NCI-H2081 treated with DMSO at 0.1 percent for 48 hours (cell line): ENCODE measurements at regions not wholly inside any gene's neighbourhood (a gene's known extent, or its start where the extent isn't known, plus 50 kb on each side); places are given as distances from the start of the nearest gene placed in this dataset.
"Not testable (repeated sequence)": the region's sequence is repeated elsewhere in the genome, so short reads cannot be mapped to it uniquely, and the experiment has no call there.

Experiments used
- DNase-seq: peaks from one replicate; lab custom pipeline; 2025; lab: John Stamatoyannopoulos, UW

- DNase-seq, result no peak
Observed at GRCh38 chr4:64014647-64015046, 394.6 kb downstream of the TECRL start.

- no peak for DNase-seq
Observed at GRCh38 chr4:64001229-64001898, 407.9 kb downstream of the TECRL start.

GRCh38 chr4:64000241-64000640, 409.0 kb downstream of the TECRL start:
- DNase-seq, result no peak

- no peak for DNase-seq
Observed at GRCh38 chr4:63986253-63986652, 423.0 kb downstream of the TECRL start.

- DNase-seq, result no peak
Observed at GRCh38 chr4:63983224-63983623, 426.0 kb downstream of the TECRL start.

GRCh38 chr4:63965875-63966274, 443.4 kb downstream of the TECRL start:
- DNase-seq, result no peak

- not testable (repeated sequence) for DNase-seq
Observed at GRCh38 chr4:63942706-63943286, 466.5 kb downstream of the TECRL start.

- DNase-seq, result no peak
Observed at GRCh38 chr4:63937961-63938360, 471.3 kb downstream of the TECRL start.

GRCh38 chr4:63922146-63922545, 487.1 kb downstream of the TECRL start:
- DNase-seq, result no peak

- no peak for DNase-seq
Observed at GRCh38 chr4:63921561-63921960, 487.7 kb downstream of the TECRL start.

GRCh38 chr4:63919636-63920365, 489.4 kb downstream of the TECRL start:
- DNase-seq, result no peak

- no peak for DNase-seq
Observed at GRCh38 chr4:63906660-63907183, 502.5 kb downstream of the TECRL start.

GRCh38 chr4:63904201-63904600, 505.0 kb downstream of the TECRL start:
- no peak for DNase-seq

GRCh38 chr4:63901304-63901703, 507.9 kb downstream of the TECRL start:
- DNase-seq, result no peak

- no peak for DNase-seq
Observed at GRCh38 chr4:63898961-63899360, 510.3 kb downstream of the TECRL start.

- DNase-seq, result no peak
Observed at GRCh38 chr4:63894161-63894560, 515.1 kb downstream of the TECRL start.

GRCh38 chr4:63869370-63869769, 539.9 kb downstream of the TECRL start:
- no peak for DNase-seq

GRCh38 chr4:63851496-63851895, 557.8 kb downstream of the TECRL start:
- no peak for DNase-seq

- DNase-seq, result no peak
Observed at GRCh38 chr4:63841266-63841665, 568.0 kb downstream of the TECRL start.

GRCh38 chr4:63831590-63832155, 577.6 kb downstream of the TECRL start:
- DNase-seq, result no peak

GRCh38 chr4:63817196-63817865, 591.9 kb downstream of the TECRL start:
- DNase-seq, result no peak
